H9 (cell line): ENCODE measurements at regions not wholly inside any gene's neighbourhood (a gene's known extent, or its start where the extent isn't known, plus 50 kb on each side); places are given as distances from the start of the nearest gene placed in this dataset.

ENCODE experiments used
- DNase-seq: peaks from one replicate; pipeline ENCODE4 v3.0.0-alpha.2; 2017
- H2AFZ ChIP-seq: one replicate; pipeline ENCODE4 v1.6.1; 2013; ENCODE audit warnings: mild to moderate bottlenecking, low read length, control low read depth, moderate library complexity
- H2AK5ac ChIP-seq: 2 replicates; pipeline ENCODE4 v1.6.1; 2013; ENCODE audit warnings: low read length, control low read depth, mixed read lengths; ENCODE audit not compliant: insufficient read length
- H2BK120ac ChIP-seq: one replicate; pipeline ENCODE4 v1.6.1; 2013; ENCODE audit warnings: low read depth, mild to moderate bottlenecking, low read length, control low read depth, inconsistent platforms; ENCODE audit not compliant: poor library complexity, severe bottlenecking
- H2BK12ac ChIP-seq: 2 replicates; pipeline ENCODE4 v1.6.1; 2013; ENCODE audit warnings: low read length, control low read depth, mixed read lengths, low read depth; ENCODE audit not compliant: insufficient read length
- H2BK15ac ChIP-seq: 2 replicates; pipeline ENCODE4 v1.6.1; 2013; ENCODE audit warnings: low read depth, low read length, control low read depth
- H2BK20ac ChIP-seq: one replicate; pipeline ENCODE4 v1.6.1; 2013; ENCODE audit warnings: low read depth, mild to moderate bottlenecking, low read length, control low read depth, inconsistent platforms; ENCODE audit not compliant: poor library complexity, severe bottlenecking
- H2BK5ac ChIP-seq: 2 replicates; pipeline ENCODE4 v1.6.1; 2013; ENCODE audit warnings: low read length, control low read depth, mixed read lengths; ENCODE audit not compliant: insufficient read length
- H3K14ac ChIP-seq: 2 replicates; pipeline ENCODE4 v1.6.1; 2013; ENCODE audit warnings: low read length, control low read depth; ENCODE audit not compliant: insufficient read depth
- H3K18ac ChIP-seq: 2 replicates; pipeline ENCODE4 v1.6.1; 2013; ENCODE audit warnings: low read depth, mild to moderate bottlenecking, mixed read lengths, low read length, control low read depth; ENCODE audit not compliant: insufficient read length
- H3K23ac ChIP-seq: 2 replicates; pipeline ENCODE4 v1.6.1; 2013; ENCODE audit warnings: low read length, control low read depth, mixed read lengths, low read depth; ENCODE audit not compliant: insufficient read length
- H3K23me2 ChIP-seq: 2 replicates; pipeline ENCODE4 v1.6.1; 2013; ENCODE audit warnings: low read depth, mild to moderate bottlenecking, mixed read lengths, low read length, control low read depth; ENCODE audit not compliant: insufficient read length, poor library complexity, severe bottlenecking
- H3K27ac ChIP-seq: 2 replicates; pipeline ENCODE4 v1.5.1; 2013; ENCODE audit warnings: low read length, control low read depth, mixed read lengths, low read depth; ENCODE audit not compliant: insufficient read length
- H3K27me3 ChIP-seq: 2 replicates; pipeline ENCODE4 v1.6.1; 2013; ENCODE audit warnings: low read length, control low read depth, inconsistent platforms; ENCODE audit not compliant: insufficient read depth
- H3K4ac ChIP-seq: 2 replicates; pipeline ENCODE4 v1.6.1; 2013; ENCODE audit warnings: low read depth, mild to moderate bottlenecking, control low read depth, inconsistent platforms, low read length, moderate library complexity
- H3K4me1 ChIP-seq: 2 replicates; pipeline ENCODE4 v1.6.1; 2013; ENCODE audit warnings: low read length, control low read depth, inconsistent platforms; ENCODE audit not compliant: insufficient read depth
- H3K4me2 ChIP-seq: 2 replicates; pipeline ENCODE4 v1.6.1; 2013; ENCODE audit warnings: low read length, control low read depth, mixed read lengths; ENCODE audit not compliant: insufficient read length, insufficient read depth
- H3K56ac ChIP-seq: 2 replicates; pipeline ENCODE4 v1.6.1; 2013; ENCODE audit warnings: low read depth, mild to moderate bottlenecking, mixed read lengths, low read length, control low read depth; ENCODE audit not compliant: insufficient read length
- H3K79me1 ChIP-seq: 2 replicates; pipeline ENCODE4 v1.6.1; 2013; ENCODE audit warnings: low read depth, mild to moderate bottlenecking, moderate library complexity, low read length, control low read depth, inconsistent platforms; ENCODE audit not compliant: insufficient read depth, poor library complexity, severe bottlenecking
- H3K79me2 ChIP-seq: 2 replicates; pipeline ENCODE4 v1.6.1; 2013; ENCODE audit warnings: low read length, control low read depth, inconsistent platforms; ENCODE audit not compliant: insufficient read depth
- H3K9ac ChIP-seq: 2 replicates; pipeline ENCODE4 v1.6.1; 2013; ENCODE audit warnings: low read length, control low read depth, mixed read lengths; ENCODE audit not compliant: insufficient read length; ENCODE audit errors: extremely low read depth
- H3K9me3 ChIP-seq: one replicate; pipeline ENCODE4 v1.6.1; 2013; ENCODE audit warnings: low read depth, low read length, inconsistent platforms; ENCODE audit not compliant: control insufficient read depth
- H3T11ph ChIP-seq: one replicate; pipeline ENCODE4 v1.6.1; 2013; ENCODE audit warnings: mild to moderate bottlenecking, low read length, control low read depth, inconsistent platforms
- H4K20me1 ChIP-seq: one replicate; pipeline ENCODE4 v1.6.1; 2013; ENCODE audit not compliant: control insufficient read depth, insufficient read length, insufficient read depth
- H4K5ac ChIP-seq: 2 replicates; pipeline ENCODE4 v1.6.1; 2013; ENCODE audit warnings: low read depth, mild to moderate bottlenecking, mixed read lengths, low read length, control low read depth; ENCODE audit not compliant: insufficient read length
- H4K8ac ChIP-seq: replicated peaks from 2 replicates; pipeline ENCODE4 v1.6.1; 2013; ENCODE audit warnings: low read length, control low read depth, mixed read lengths, low read depth; ENCODE audit not compliant: insufficient read length
- H4K91ac ChIP-seq: 2 replicates; pipeline ENCODE4 v1.6.1; 2013; ENCODE audit warnings: low read depth, mild to moderate bottlenecking, moderate library complexity, mixed read lengths, low read length, control low read depth; ENCODE audit not compliant: insufficient read length
- H3K27ac Mint-ChIP-seq, 3 experiments: 2 replicates in 2 of 3; 3 replicates in 1 of 3; pipeline ENCODE4 v1.8.0; 2020 to 2021; ENCODE audit warnings: mixed read lengths in 3 of 3, mild to moderate bottlenecking in 1 of 3, moderate library complexity in 1 of 3
- H3K27me3 Mint-ChIP-seq: 2 replicates; pipeline ENCODE4 v1.8.0; 2021; ENCODE audit warnings: low read depth, mild to moderate bottlenecking, moderate library complexity, mixed read lengths
- H3K36me3 Mint-ChIP-seq, 3 experiments: 2 replicates in 2 of 3; 3 replicates in 1 of 3; pipeline ENCODE4 v1.8.0; 2020 to 2021; ENCODE audit warnings: low read depth in 3 of 3, mixed read lengths in 3 of 3; ENCODE audit not compliant: insufficient read depth in 1 of 3
- H3K4me1 Mint-ChIP-seq, 2 experiments: 2 replicates each; pipeline ENCODE4 v1.8.0; 2020; ENCODE audit warnings: mixed read lengths in 2 of 2
- H3K4me3 Mint-ChIP-seq, 2 experiments: 2 replicates in 1 of 2; 3 replicates in 1 of 2; pipeline ENCODE4 v1.8.0; 2020 to 2021; ENCODE audit warnings: mild to moderate bottlenecking in 2 of 2, mixed read lengths in 2 of 2, moderate library complexity in 1 of 2
- H3K9me3 Mint-ChIP-seq, 2 experiments: 2 replicates in 1 of 2; 3 replicates in 1 of 2; pipeline ENCODE4 v1.8.0; 2020; ENCODE audit warnings: mild to moderate bottlenecking in 2 of 2, mixed read lengths in 2 of 2, moderate library complexity in 1 of 2
- WGBS: extraction: QIAGEN DNeasy Blood & Tissue Kit; methylation state at CpG from one replicate; pipeline ENCODE4 v1.1.7; 2013; ENCODE audit warnings: missing lambda C conversion rate, low lambda C conversion rate, mixed read lengths; ENCODE audit not compliant: insufficient read length; ENCODE audit errors: extremely low coverage; 5-methylcytosine and 5-hydroxymethylcytosine counted together
- TF ChIP-seq, protein P1 (sequence below): fragments of 200-600 bp; sonication (generic); conservative IDR thresholded peaks from 3 replicates; pipeline ENCODE4 v1.8.0; 2021; ENCODE audit warnings: antibody characterized with exemption, mild to moderate bottlenecking

DNA sequence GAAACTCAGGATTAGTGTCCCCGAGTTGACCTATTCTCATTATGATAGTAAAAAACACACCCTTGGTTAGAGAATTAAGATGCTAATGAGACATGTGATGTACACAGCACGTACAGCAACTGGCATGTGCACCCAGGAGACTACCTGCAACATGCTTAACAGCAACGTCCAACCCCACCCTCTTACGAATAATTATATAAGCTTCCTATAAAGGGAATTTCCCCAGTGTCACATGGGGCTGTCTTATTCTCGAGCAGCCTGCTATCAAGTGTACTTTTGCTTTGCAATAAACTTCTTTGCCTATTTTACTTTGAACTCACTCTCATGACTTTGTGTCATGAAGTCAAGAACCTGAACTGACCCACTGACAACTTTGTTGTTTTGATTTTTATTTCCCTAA is 62.4 kb upstream of the PMFBP1 start:
- no peaks in the 10 kb centered on the region for H3K79me2 ChIP-seq
- H3K4me1 ChIP-seq = no peaks in the 10 kb centered on the region
- no peak overlapping the region for H3K14ac ChIP-seq
- Mint-ChIP-seq H3K4me3 (no peak overlapping the region), H3K27me3 (no peaks in the 10 kb centered on the region; the same call in 1 of the 2 replicates), H3K9me3 (no peaks in the 10 kb centered on the region), H3K36me3 (no peaks in the 10 kb centered on the region), H3K27ac (no peak overlapping the region), H3K4me1 (no peaks in the 10 kb centered on the region)
- H2BK20ac ChIP-seq = no peak overlapping the region
- no peak overlapping the region for H4K5ac ChIP-seq
- no peak overlapping the region for H2BK5ac ChIP-seq
- H3K4ac ChIP-seq = no peak overlapping the region
- TF ChIP-seq, protein P1, sequence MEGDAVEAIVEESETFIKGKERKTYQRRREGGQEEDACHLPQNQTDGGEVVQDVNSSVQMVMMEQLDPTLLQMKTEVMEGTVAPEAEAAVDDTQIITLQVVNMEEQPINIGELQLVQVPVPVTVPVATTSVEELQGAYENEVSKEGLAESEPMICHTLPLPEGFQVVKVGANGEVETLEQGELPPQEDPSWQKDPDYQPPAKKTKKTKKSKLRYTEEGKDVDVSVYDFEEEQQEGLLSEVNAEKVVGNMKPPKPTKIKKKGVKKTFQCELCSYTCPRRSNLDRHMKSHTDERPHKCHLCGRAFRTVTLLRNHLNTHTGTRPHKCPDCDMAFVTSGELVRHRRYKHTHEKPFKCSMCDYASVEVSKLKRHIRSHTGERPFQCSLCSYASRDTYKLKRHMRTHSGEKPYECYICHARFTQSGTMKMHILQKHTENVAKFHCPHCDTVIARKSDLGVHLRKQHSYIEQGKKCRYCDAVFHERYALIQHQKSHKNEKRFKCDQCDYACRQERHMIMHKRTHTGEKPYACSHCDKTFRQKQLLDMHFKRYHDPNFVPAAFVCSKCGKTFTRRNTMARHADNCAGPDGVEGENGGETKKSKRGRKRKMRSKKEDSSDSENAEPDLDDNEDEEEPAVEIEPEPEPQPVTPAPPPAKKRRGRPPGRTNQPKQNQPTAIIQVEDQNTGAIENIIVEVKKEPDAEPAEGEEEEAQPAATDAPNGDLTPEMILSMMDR = no peak
- H2AK5ac ChIP-seq = no peak overlapping the region
- DNase-seq = no peak
- H4K20me1 ChIP-seq = no peaks in the 10 kb centered on the region
- H2BK120ac ChIP-seq = no peak overlapping the region
- H2BK15ac ChIP-seq = no peak overlapping the region
- no peak overlapping the region for H2AFZ ChIP-seq
- H3K23ac ChIP-seq = no peak overlapping the region
- no peak overlapping the region for H3K18ac ChIP-seq
- H3K27ac ChIP-seq = no peak overlapping the region
- no CpG with 5 or more reads among the region's 5 CpGs for WGBS
- no peaks in the 10 kb centered on the region for H3K79me1 ChIP-seq
- no peaks in the 10 kb centered on the region for H3K23me2 ChIP-seq
- H3K27me3 ChIP-seq = no peaks in the 10 kb centered on the region
- H3K56ac ChIP-seq = no peak overlapping the region
- no peak overlapping the region for H4K91ac ChIP-seq
- H3T11ph ChIP-seq = no peak overlapping the region
- H4K8ac ChIP-seq = no peak overlapping the region
- no peak overlapping the region for H3K9ac ChIP-seq
- H3K4me2 ChIP-seq = no peak overlapping the region
- H2BK12ac ChIP-seq = no peak overlapping the region
- no peaks in the 10 kb centered on the region for H3K9me3 ChIP-seq
